ENCODE measurements at regions not wholly inside any gene's neighbourhood (a gene's known extent, or its start where the extent isn't known, plus 50 kb on each side); places are given as distances from the start of the nearest gene placed in this dataset.

GRCh38 chr11:23954730-23955129 is 542.1 kb upstream of the LUZP2 start:
- no peak for DNase-seq

GRCh38 chr11:23956586-23956985 is 540.3 kb upstream of the LUZP2 start:
- DNase-seq: no peak

GRCh38 chr11:23957314-23957713 is 539.5 kb upstream of the LUZP2 start:
- DNase-seq: peak; percentile 53

GRCh38 chr11:23959462-23959861 is 537.4 kb upstream of the LUZP2 start:
- no peak for DNase-seq

- DNase-seq: no peak
These were observed 535.1 kb upstream of the LUZP2 start for GRCh38 chr11:23961503-23962338.

- DNase-seq: no peak
These were observed 523.6 kb upstream of the LUZP2 start for GRCh38 chr11:23973244-23973643.

GRCh38 chr11:23974051-23974450 is 522.8 kb upstream of the LUZP2 start:
- DNase-seq: no peak

GRCh38 chr11:23974601-23975000 is 522.3 kb upstream of the LUZP2 start:
- peak; percentile 75 for DNase-seq

- DNase-seq: peak; percentile 85
These were observed 520.4 kb upstream of the LUZP2 start for GRCh38 chr11:23976426-23976825.

GRCh38 chr11:23976841-23977271 is 520.0 kb upstream of the LUZP2 start:
- DNase-seq: no peak

GRCh38 chr11:23988381-23989006 is 508.4 kb upstream of the LUZP2 start:
- DNase-seq: peak; percentile 88

- DNase-seq: no peak
These were observed 506.3 kb upstream of the LUZP2 start for GRCh38 chr11:23990346-23991164.

GRCh38 chr11:23991165-23991539 is 505.7 kb upstream of the LUZP2 start:
- DNase-seq: peak; percentile 91

- peak; percentile 48 for DNase-seq
These were observed 501.0 kb upstream of the LUZP2 start for GRCh38 chr11:23995891-23996290.

GRCh38 chr11:23997356-23997755 is 499.5 kb upstream of the LUZP2 start:
- DNase-seq: no peak

GRCh38 chr11:24005202-24005876 is 491.5 kb upstream of the LUZP2 start:
- no peak for DNase-seq

GRCh38 chr11:24043842-24044241 is 453.0 kb upstream of the LUZP2 start:
- DNase-seq: no peak

- DNase-seq: peak; percentile 1
These were observed 450.1 kb upstream of the LUZP2 start for GRCh38 chr11:24046731-24047130.

- DNase-seq: no peak
These were observed 440.8 kb upstream of the LUZP2 start for GRCh38 chr11:24056051-24056450.

- DNase-seq: no peak
These were observed 436.7 kb upstream of the LUZP2 start for GRCh38 chr11:24060125-24060524.

- DNase-seq: peak; percentile 73
These were observed 432.4 kb upstream of the LUZP2 start for GRCh38 chr11:24064309-24064903.

GRCh38 chr11:24068197-24068596 is 428.7 kb upstream of the LUZP2 start:
- DNase-seq: no peak
